SU-DHL-6 (cell line): ENCODE measurements at regions not wholly inside any gene's neighbourhood (a gene's known extent, or its start where the extent isn't known, plus 50 kb on each side); places are given as distances from the start of the nearest gene placed in this dataset.

ENCODE experiments used
- CTCF ChIP-seq: fragments of 200-600 bp; sonication (generic); IDR thresholded peaks from one replicate; pipeline ENCODE4 v1.5.1; 2017; ENCODE audit warnings: antibody characterized with exemption, mild to moderate bottlenecking, low read length, moderate library complexity; ENCODE audit not compliant: insufficient read depth, poor library complexity, severe bottlenecking
- EZH2phosphoT487 ChIP-seq: fragments of 200-600 bp; sonication (generic), shearing (Covaris generic); conservative IDR thresholded peaks from 2 replicates; pipeline ENCODE4 v1.6.1; 2018; ENCODE audit warnings: mild to moderate bottlenecking, antibody characterized with exemption, low read length, moderate library complexity, mixed read lengths

GRCh38 chr6:168892031-168892430 lies 361.6 kb downstream of the THBS2 start:
- no peak for TF ChIP-seq CTCF
- TF ChIP-seq EZH2phosphoT487, result no peak
